RWPE1 (cell line): ENCODE measurements at regions not wholly inside any gene's neighbourhood (a gene's known extent, or its start where the extent isn't known, plus 50 kb on each side); places are given as distances from the start of the nearest gene placed in this dataset.

Source experiments
- CTCF ChIA-PET: fragments of 350-600 bp; sonication (Branson Sonifier 250); formaldehyde crosslinking; extraction: SDS; loops from one replicate; lab custom pipeline; 2021; lab: Yijun Ruan, JAX
- POLR2A ChIA-PET: fragments of 400-600 bp; formaldehyde crosslinking; extraction: SDS; loops from one replicate; lab custom pipeline; 2020; ENCODE audit warnings: antibody characterized with exemption; ENCODE audit not compliant: low non-redundant PET; lab: Yijun Ruan, JAX
- DNase-seq: peaks from one replicate; pipeline ENCODE4 v3.0.0; 2012; ENCODE audit warnings: low spot score
- H3K27ac ChIP-seq: fragments of 450-650 bp; 2 replicates; pipeline ENCODE4 v1.5.1; 2017
- CTCF ChIP-seq: fragments of 450-650 bp; conservative IDR thresholded peaks from 2 replicates; pipeline ENCODE4 v1.5.1; 2017; ENCODE audit warnings: low read depth, mild to moderate bottlenecking

DNA sequence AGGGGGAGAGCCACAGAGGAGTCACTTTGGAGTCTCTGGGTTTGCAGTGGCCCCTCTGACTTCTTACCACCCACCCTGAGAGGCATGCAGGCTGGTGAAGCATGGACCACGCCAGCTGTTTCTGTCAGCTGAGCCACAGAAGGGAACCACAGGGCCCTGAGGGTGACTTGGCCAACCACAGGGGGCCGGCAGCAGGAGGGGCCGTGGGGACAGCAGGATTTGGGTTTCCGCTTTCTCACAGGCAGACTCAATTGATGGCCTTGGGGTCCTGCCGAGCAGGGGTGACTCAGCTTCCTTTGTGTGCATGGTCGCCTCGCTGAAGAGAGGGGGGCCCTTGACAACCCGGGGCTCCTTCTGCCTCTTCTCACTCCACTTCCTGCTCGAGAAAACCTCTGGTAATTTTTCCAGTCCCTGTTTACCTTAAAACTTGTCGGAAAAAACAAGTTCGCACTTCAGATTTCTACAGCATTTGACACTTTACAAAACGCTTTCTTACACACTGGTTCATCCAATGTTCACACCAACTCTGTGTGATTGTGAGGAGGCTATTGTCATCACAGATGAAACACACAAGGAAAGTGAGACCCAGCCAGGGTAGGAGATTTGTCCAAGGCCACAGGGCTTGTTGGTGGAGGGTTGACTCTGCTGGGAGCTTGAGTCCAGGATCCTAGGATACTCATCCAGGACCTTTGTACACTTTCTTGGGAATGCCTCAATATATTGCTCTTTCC lies 311.2 kb downstream of the LPIN1 start:
- CTCF ChIA-PET: no interaction called here
- POLR2A ChIA-PET: no interaction called here
- no peak overlapping the region for H3K27ac ChIP-seq
- TF ChIP-seq CTCF: no peak
- DNase-seq: no peak

DNA sequence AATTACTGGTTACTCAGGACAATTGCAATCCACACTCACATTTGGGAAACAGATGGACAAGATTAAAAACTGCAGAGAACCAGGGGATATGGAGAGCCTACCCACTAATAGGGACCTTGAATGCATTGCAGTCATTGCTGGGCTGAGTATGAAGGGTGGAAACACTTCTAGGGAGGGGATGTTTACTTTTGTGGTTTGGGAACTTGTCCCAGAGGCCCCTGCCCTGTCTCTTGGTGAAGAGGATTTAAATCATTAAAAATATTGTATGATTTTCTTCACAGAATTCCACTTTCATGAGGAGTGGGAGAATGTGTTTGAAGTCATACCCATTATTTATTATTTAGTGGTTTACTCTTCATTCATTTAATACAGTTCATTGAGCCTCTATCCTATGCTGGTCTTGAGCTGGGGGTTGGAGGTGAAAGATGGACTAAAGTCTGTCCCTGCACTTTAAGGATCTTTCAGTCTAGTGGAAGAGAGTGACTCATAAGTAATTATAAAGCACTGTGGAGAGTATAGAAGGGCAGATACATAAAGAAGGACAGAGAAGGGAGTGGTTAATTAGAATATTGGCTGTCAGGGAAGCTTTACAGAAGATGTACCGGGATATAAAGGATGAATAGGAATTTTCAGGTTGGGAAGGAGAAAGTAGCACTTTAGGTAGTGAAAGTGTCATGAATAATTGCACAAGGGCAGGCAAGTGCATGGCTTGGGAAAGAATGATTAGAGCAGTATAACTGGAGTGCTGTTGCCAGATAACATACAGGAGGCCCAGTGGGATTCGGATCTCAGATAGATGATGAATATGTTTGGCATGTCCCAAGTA lies 313.4 kb downstream of the LPIN1 start:
- H3K27ac ChIP-seq: no peak overlapping the region
- POLR2A ChIA-PET: no interaction called here
- peak; percentile 25 for DNase-seq
- CTCF ChIA-PET: interaction anchor here (0.5 to 0.7 kb wide), 2 partner anchors 11 to 97 kb away, joined by 3 to 4 read pairs; no protein-coding TSS in a partner anchor
- TF ChIP-seq CTCF: no peak

DNA sequence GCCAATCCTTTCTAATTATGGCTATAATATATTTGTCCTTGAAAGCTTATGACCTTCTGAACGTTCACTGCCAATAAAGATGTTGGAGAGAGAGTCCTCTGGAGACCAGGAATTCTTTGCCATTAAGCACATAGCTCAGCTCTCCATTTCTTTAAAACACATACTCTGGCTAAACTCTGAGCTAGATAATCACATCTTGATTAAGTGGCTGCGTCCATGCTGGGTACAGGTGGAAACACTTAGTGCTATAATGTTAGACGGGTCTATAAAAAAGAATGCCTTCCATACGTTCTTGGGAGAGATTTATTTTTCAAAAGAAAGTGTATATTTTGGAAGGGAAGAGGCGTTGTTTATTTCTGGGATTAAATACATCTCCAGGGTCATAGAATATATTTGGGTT lies 314.5 kb downstream of the LPIN1 start:
- CTCF ChIA-PET: no interaction called here

GRCh38 chr2:12061286-12062052 lies 315.0 kb downstream of the LPIN1 start:
- TF ChIP-seq CTCF: no peak
- H3K27ac ChIP-seq: no peak overlapping the region
- no peak for DNase-seq
- ChIA-PET CTCF (no interaction called here), POLR2A (no interaction called here)

More for the DNA sequence above, 314.5 kb downstream of the LPIN1 start:
- no peak for TF ChIP-seq CTCF
- no peak for DNase-seq
- POLR2A ChIA-PET: no interaction called here
- H3K27ac ChIP-seq: no peak overlapping the region

DNA sequence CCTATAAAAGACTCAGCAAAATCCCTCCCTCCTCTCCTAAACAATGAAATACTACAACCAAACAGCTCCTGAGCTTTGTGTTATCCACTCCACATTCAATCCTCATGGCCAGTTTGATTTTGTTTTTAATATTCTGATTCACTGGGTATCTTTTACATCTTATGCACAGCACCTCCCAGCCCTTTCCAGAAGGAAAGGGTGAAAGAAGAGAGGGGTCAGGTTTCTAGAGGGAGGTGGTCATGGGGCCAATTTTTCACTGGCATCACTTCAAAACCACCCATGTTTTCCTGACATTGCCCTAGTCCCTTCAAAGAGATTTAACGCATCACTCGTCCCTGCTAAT lies 315.6 kb downstream of the LPIN1 start:
- CTCF ChIA-PET: no interaction called here
- H3K27ac ChIP-seq: no peak overlapping the region
- no peak for TF ChIP-seq CTCF
- DNase-seq: no peak
- POLR2A ChIA-PET: no interaction called here

- POLR2A ChIA-PET: no interaction called here
- DNase-seq: no peak
- no peak overlapping the region for H3K27ac ChIP-seq
- CTCF ChIA-PET: no interaction called here
- TF ChIP-seq CTCF: no peak
These were observed 316.8 kb downstream of the LPIN1 start for GRCh38 chr2:12063210-12063609.
